ENCODE measurements at regions not wholly inside any gene's neighbourhood (a gene's known extent, or its start where the extent isn't known, plus 50 kb on each side); places are given as distances from the start of the nearest gene placed in this dataset.

- no peak overlapping the region for H3K4me3 Mint-ChIP-seq
- H3K27ac Mint-ChIP-seq, result no peak overlapping the region
- no peak for DNase-seq (ENCODE audit: low spot score)
- peaks cover 10% of the 10 kb centered on the region for H3K9me3 Mint-ChIP-seq
- H3K4me1 Mint-ChIP-seq (ENCODE audit: low read depth), result no peaks in the 10 kb centered on the region
- H3K27me3 Mint-ChIP-seq (ENCODE audit: low read depth), result no peaks in the 10 kb centered on the region
- H3K36me3 Mint-ChIP-seq (ENCODE audit: low read depth), result no peaks in the 10 kb centered on the region
Observed at GRCh38 chr9:82404196-82404870, 415.8 kb downstream of the SPATA31D1 start.

GRCh38 chr9:82404881-82405280 is 416.3 kb downstream of the SPATA31D1 start:
- DNase-seq (ENCODE audit: low spot score), result no peak
- peaks cover 10% of the 10 kb centered on the region for H3K9me3 Mint-ChIP-seq
- no peak overlapping the region for H3K27ac Mint-ChIP-seq
- no peaks in the 10 kb centered on the region for H3K36me3 Mint-ChIP-seq (ENCODE audit: low read depth)
- H3K4me1 Mint-ChIP-seq (ENCODE audit: low read depth), result no peaks in the 10 kb centered on the region
- no peaks in the 10 kb centered on the region for H3K27me3 Mint-ChIP-seq (ENCODE audit: low read depth)
- H3K4me3 Mint-ChIP-seq, result no peak overlapping the region

- no peak for DNase-seq (ENCODE audit: low spot score)
- Mint-ChIP-seq H3K36me3 (ENCODE audit: low read depth) (no peaks in the 10 kb centered on the region), H3K4me1 (ENCODE audit: low read depth) (no peaks in the 10 kb centered on the region), H3K4me3 (no peak overlapping the region), H3K27ac (no peak overlapping the region), H3K9me3 (peaks cover 4% of the 10 kb centered on the region), H3K27me3 (ENCODE audit: low read depth) (no peaks in the 10 kb centered on the region)
Observed at GRCh38 chr9:82406456-82407085, 418.0 kb downstream of the SPATA31D1 start.

GRCh38 chr9:82410306-82410705 is 421.7 kb downstream of the SPATA31D1 start:
- Mint-ChIP-seq H3K4me1 (ENCODE audit: low read depth) (no peaks in the 10 kb centered on the region), H3K9me3 (peaks cover 15% of the 10 kb centered on the region), H3K36me3 (ENCODE audit: low read depth) (no peaks in the 10 kb centered on the region), H3K27ac (no peak overlapping the region), H3K27me3 (ENCODE audit: low read depth) (no peaks in the 10 kb centered on the region), H3K4me3 (no peak overlapping the region)
- DNase-seq (ENCODE audit: low spot score), result no peak

- H3K4me3 Mint-ChIP-seq, result no peak overlapping the region
- no peak for DNase-seq (ENCODE audit: low spot score)
- no peaks in the 10 kb centered on the region for H3K27me3 Mint-ChIP-seq (ENCODE audit: low read depth)
- peaks cover 11% of the 10 kb centered on the region for H3K9me3 Mint-ChIP-seq
- H3K27ac Mint-ChIP-seq, result no peak overlapping the region
- no peaks in the 10 kb centered on the region for H3K4me1 Mint-ChIP-seq (ENCODE audit: low read depth)
- no peaks in the 10 kb centered on the region for H3K36me3 Mint-ChIP-seq (ENCODE audit: low read depth)
Observed at GRCh38 chr9:82410866-82411265, 422.3 kb downstream of the SPATA31D1 start.

- H3K9me3 Mint-ChIP-seq, result peaks cover 11% of the 10 kb centered on the region
- no peak overlapping the region for H3K4me3 Mint-ChIP-seq
- no peak for DNase-seq (ENCODE audit: low spot score)
- no peak overlapping the region for H3K27ac Mint-ChIP-seq
- no peaks in the 10 kb centered on the region for H3K4me1 Mint-ChIP-seq (ENCODE audit: low read depth)
- H3K36me3 Mint-ChIP-seq (ENCODE audit: low read depth), result no peaks in the 10 kb centered on the region
- H3K27me3 Mint-ChIP-seq (ENCODE audit: low read depth), result no peaks in the 10 kb centered on the region
Observed at GRCh38 chr9:82412586-82413305, 424.2 kb downstream of the SPATA31D1 start.

- Mint-ChIP-seq H3K36me3 (ENCODE audit: low read depth) (no peaks in the 10 kb centered on the region), H3K9me3 (peaks cover 21% of the 10 kb centered on the region), H3K27me3 (ENCODE audit: low read depth) (no peaks in the 10 kb centered on the region), H3K27ac (no peak overlapping the region), H3K4me3 (no peak overlapping the region), H3K4me1 (ENCODE audit: low read depth) (no peaks in the 10 kb centered on the region)
- DNase-seq (ENCODE audit: low spot score), result no peak
Observed at GRCh38 chr9:82417501-82417900, 428.9 kb downstream of the SPATA31D1 start.

GRCh38 chr9:82418334-82418733 is 429.8 kb downstream of the SPATA31D1 start:
- Mint-ChIP-seq H3K4me1 (ENCODE audit: low read depth) (no peaks in the 10 kb centered on the region), H3K9me3 (peaks cover 21% of the 10 kb centered on the region), H3K27me3 (ENCODE audit: low read depth) (no peaks in the 10 kb centered on the region), H3K4me3 (no peak overlapping the region), H3K27ac (no peak overlapping the region), H3K36me3 (ENCODE audit: low read depth) (no peaks in the 10 kb centered on the region)
- DNase-seq (ENCODE audit: low spot score), result no peak

GRCh38 chr9:82419696-82420486 is 431.3 kb downstream of the SPATA31D1 start:
- H3K27me3 Mint-ChIP-seq (ENCODE audit: low read depth), result no peaks in the 10 kb centered on the region
- no peaks in the 10 kb centered on the region for H3K36me3 Mint-ChIP-seq (ENCODE audit: low read depth)
- DNase-seq (ENCODE audit: low spot score), result no peak
- no peaks in the 10 kb centered on the region for H3K4me1 Mint-ChIP-seq (ENCODE audit: low read depth)
- peaks cover 10% of the 10 kb centered on the region for H3K9me3 Mint-ChIP-seq
- no peak overlapping the region for H3K4me3 Mint-ChIP-seq
- H3K27ac Mint-ChIP-seq, result no peak overlapping the region

- Mint-ChIP-seq H3K4me3 (no peak overlapping the region), H3K4me1 (ENCODE audit: low read depth) (no peaks in the 10 kb centered on the region), H3K9me3 (peaks cover 13% of the 10 kb centered on the region), H3K27me3 (ENCODE audit: low read depth) (no peaks in the 10 kb centered on the region), H3K27ac (no peak overlapping the region), H3K36me3 (ENCODE audit: low read depth) (no peaks in the 10 kb centered on the region)
- no peak for DNase-seq (ENCODE audit: low spot score)
Observed at GRCh38 chr9:82421498-82421897, 432.9 kb downstream of the SPATA31D1 start.

- H3K27me3 Mint-ChIP-seq (ENCODE audit: low read depth), result no peaks in the 10 kb centered on the region
- no peak overlapping the region for H3K4me3 Mint-ChIP-seq
- no peaks in the 10 kb centered on the region for H3K4me1 Mint-ChIP-seq (ENCODE audit: low read depth)
- no peaks in the 10 kb centered on the region for H3K36me3 Mint-ChIP-seq (ENCODE audit: low read depth)
- H3K9me3 Mint-ChIP-seq, result peaks cover 13% of the 10 kb centered on the region
- H3K27ac Mint-ChIP-seq, result no peak overlapping the region
- DNase-seq (ENCODE audit: low spot score), result no peak
Observed at GRCh38 chr9:82423700-82424099, 435.1 kb downstream of the SPATA31D1 start.

GRCh38 chr9:82424599-82425120 is 436.1 kb downstream of the SPATA31D1 start:
- no peaks in the 10 kb centered on the region for H3K27me3 Mint-ChIP-seq (ENCODE audit: low read depth)
- H3K36me3 Mint-ChIP-seq (ENCODE audit: low read depth), result no peaks in the 10 kb centered on the region
- DNase-seq (ENCODE audit: low spot score), result no peak
- H3K27ac Mint-ChIP-seq, result no peak overlapping the region
- no peaks in the 10 kb centered on the region for H3K4me1 Mint-ChIP-seq (ENCODE audit: low read depth)
- no peak overlapping the region for H3K4me3 Mint-ChIP-seq
- H3K9me3 Mint-ChIP-seq, result peaks cover 13% of the 10 kb centered on the region

- DNase-seq (ENCODE audit: low spot score), result no peak
- no peaks in the 10 kb centered on the region for H3K4me1 Mint-ChIP-seq (ENCODE audit: low read depth)
- no peak overlapping the region for H3K4me3 Mint-ChIP-seq
- no peaks in the 10 kb centered on the region for H3K36me3 Mint-ChIP-seq (ENCODE audit: low read depth)
- H3K9me3 Mint-ChIP-seq, result peaks cover 13% of the 10 kb centered on the region
- no peak overlapping the region for H3K27ac Mint-ChIP-seq
- no peaks in the 10 kb centered on the region for H3K27me3 Mint-ChIP-seq (ENCODE audit: low read depth)
Observed at GRCh38 chr9:82431121-82431520, 442.5 kb downstream of the SPATA31D1 start.
